SU-DHL-6 (cell line): ENCODE measurements at regions not wholly inside any gene's neighbourhood (a gene's known extent, or its start where the extent isn't known, plus 50 kb on each side); places are given as distances from the start of the nearest gene placed in this dataset.

ENCODE experiments used
- H2AFZ ChIP-seq: fragments of 200-600 bp; sonication (generic); 2 replicates; pipeline ENCODE4 v1.6.1; 2014; ENCODE audit warnings: low read depth, mild to moderate bottlenecking, moderate library complexity, mixed read lengths, antibody characterized with exemption, low read length; ENCODE audit not compliant: severe bottlenecking
- H3F3A ChIP-seq: fragments of 200-600 bp; shearing (Covaris generic); 2 replicates; pipeline ENCODE4 v1.6.0; 2016; ENCODE audit warnings: antibody characterized with exemption, mild to moderate bottlenecking; ENCODE audit not compliant: insufficient read depth
- H3K27ac ChIP-seq: fragments of 200-600 bp; sonication (generic); 2 replicates; pipeline ENCODE4 v1.5.1; 2016; ENCODE audit warnings: low read depth, mild to moderate bottlenecking, low read length, moderate library complexity, mixed read lengths
- H3K27me3 ChIP-seq: fragments of 200-600 bp; sonication (generic), shearing (Covaris generic); 2 replicates; pipeline ENCODE4 v1.6.0; 2014; ENCODE audit warnings: mild to moderate bottlenecking, low read length
- H3K36me3 ChIP-seq: fragments of 200-600 bp; sonication (generic); 2 replicates; pipeline ENCODE4 v1.6.1; 2014; ENCODE audit warnings: mild to moderate bottlenecking, low read length, mixed read lengths
- H3K4me2 ChIP-seq: fragments of 300-600, 200-600 bp; shearing (Covaris generic), sonication (generic); 2 replicates; pipeline ENCODE4 v1.6.0; 2014; ENCODE audit warnings: low read length, low read depth, mild to moderate bottlenecking; ENCODE audit not compliant: poor library complexity, severe bottlenecking
- H3K4me3 ChIP-seq: fragments of 200-600 bp; sonication (generic); 2 replicates; pipeline ENCODE4 v1.5.1; 2014; ENCODE audit warnings: antibody characterized with exemption, low read length, mild to moderate bottlenecking, mixed read lengths; ENCODE audit not compliant: insufficient read depth, poor library complexity, severe bottlenecking
- H3K79me2 ChIP-seq: fragments of 200-600 bp; sonication (generic); 2 replicates; pipeline ENCODE4 v1.6.1; 2014; ENCODE audit warnings: mild to moderate bottlenecking, low read length, moderate library complexity; ENCODE audit not compliant: insufficient read depth
- H3K9ac ChIP-seq: fragments of 200-600 bp; sonication (generic); 2 replicates; pipeline ENCODE4 v1.7.0; 2014; ENCODE audit warnings: mild to moderate bottlenecking, low read length
- H3K9me2 ChIP-seq: fragments of 200-600 bp; sonication (generic); replicated peaks from 2 replicates; pipeline ENCODE4 v1.6.1; 2014; ENCODE audit warnings: low read length; ENCODE audit not compliant: insufficient read depth
- H3K9me3 ChIP-seq: fragments of 200-600 bp; sonication (generic); 2 replicates; pipeline ENCODE4 v1.6.1; 2014; ENCODE audit warnings: low read length, mixed read lengths; ENCODE audit not compliant: insufficient read depth
- H4K20me1 ChIP-seq: fragments of 200-600 bp; sonication (generic); 2 replicates; pipeline ENCODE4 v1.6.1; 2014; ENCODE audit warnings: low read depth, mild to moderate bottlenecking, antibody characterized with exemption, low read length, moderate library complexity, mixed read lengths
- CTCF ChIP-seq: fragments of 200-600 bp; sonication (generic); IDR thresholded peaks from one replicate; pipeline ENCODE4 v1.5.1; 2017; ENCODE audit warnings: antibody characterized with exemption, mild to moderate bottlenecking, low read length, moderate library complexity; ENCODE audit not compliant: insufficient read depth, poor library complexity, severe bottlenecking
- EZH2phosphoT487 ChIP-seq: fragments of 200-600 bp; sonication (generic), shearing (Covaris generic); conservative IDR thresholded peaks from 2 replicates; pipeline ENCODE4 v1.6.1; 2018; ENCODE audit warnings: mild to moderate bottlenecking, antibody characterized with exemption, low read length, moderate library complexity, mixed read lengths

- Histone ChIP-seq H3K9me2 (no peaks in the 10 kb centered on the region; the same call in 1 of the 2 replicates), H3K4me2 (no peak overlapping the region), H3K36me3 (no peaks in the 10 kb centered on the region), H3K27me3 (no peaks in the 10 kb centered on the region), H2AFZ (no peak overlapping the region), H4K20me1 (no peaks in the 10 kb centered on the region), H3K9me3 (no peaks in the 10 kb centered on the region), H3F3A (no peaks in the 10 kb centered on the region), H3K4me3 (no peak overlapping the region), H3K9ac (no peak overlapping the region), H3K79me2 (no peaks in the 10 kb centered on the region), H3K27ac (no peak overlapping the region)
- TF ChIP-seq EZH2phosphoT487 (no peak), CTCF (no peak)
Observed at GRCh38 chr5:33268374-33268773, 172.4 kb upstream of the TARS1 start.

- Histone ChIP-seq H2AFZ (no peak overlapping the region), H4K20me1 (no peaks in the 10 kb centered on the region), H3K27ac (no peak overlapping the region), H3K9me2 (no peaks in the 10 kb centered on the region; the same call in 1 of the 2 replicates), H3K4me3 (no peak overlapping the region), H3K79me2 (no peaks in the 10 kb centered on the region), H3K36me3 (no peaks in the 10 kb centered on the region), H3F3A (no peaks in the 10 kb centered on the region), H3K27me3 (no peaks in the 10 kb centered on the region), H3K9me3 (no peaks in the 10 kb centered on the region), H3K9ac (no peak overlapping the region), H3K4me2 (no peak overlapping the region)
- TF ChIP-seq CTCF (no peak), EZH2phosphoT487 (no peak)
Observed at GRCh38 chr5:33270671-33271070, 170.1 kb upstream of the TARS1 start.

GRCh38 chr5:33271606-33272005, 169.2 kb upstream of the TARS1 start:
- Histone ChIP-seq H3K9me2 (no peaks in the 10 kb centered on the region; the same call in 1 of the 2 replicates), H3K4me3 (no peak overlapping the region), H3K4me2 (no peak overlapping the region), H3K27ac (no peak overlapping the region), H3K27me3 (no peaks in the 10 kb centered on the region), H3K9ac (no peak overlapping the region), H2AFZ (no peak overlapping the region), H3K9me3 (no peaks in the 10 kb centered on the region), H3K79me2 (no peaks in the 10 kb centered on the region), H3F3A (no peaks in the 10 kb centered on the region), H4K20me1 (no peaks in the 10 kb centered on the region), H3K36me3 (no peaks in the 10 kb centered on the region)
- TF ChIP-seq EZH2phosphoT487, result no peak
- no peak for TF ChIP-seq CTCF
